ENCODE measurements at regions not wholly inside any gene's neighbourhood (a gene's known extent, or its start where the extent isn't known, plus 50 kb on each side); places are given as distances from the start of the nearest gene placed in this dataset.

DNA sequence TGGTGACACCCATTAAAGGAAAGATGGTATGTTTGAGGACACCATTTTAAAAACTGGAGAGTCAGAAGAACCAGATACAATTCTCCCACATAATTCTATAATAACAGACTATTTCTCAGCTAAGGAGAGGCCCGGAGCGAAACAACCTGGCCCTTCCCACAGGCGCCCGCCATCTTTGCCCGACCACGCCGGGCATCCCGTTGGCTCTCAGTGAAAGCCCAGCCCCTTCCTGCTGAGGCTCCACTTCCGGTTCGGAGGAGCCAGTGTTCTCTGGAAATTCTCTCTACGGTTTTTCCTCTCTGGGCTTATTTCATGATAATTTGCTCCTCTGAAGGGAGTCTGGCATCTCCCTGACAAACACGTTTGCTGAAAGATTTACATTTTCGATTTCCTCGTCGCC lies 175.7 kb downstream of the AXIN2 start:
- TF ChIP-seq, protein P1, sequence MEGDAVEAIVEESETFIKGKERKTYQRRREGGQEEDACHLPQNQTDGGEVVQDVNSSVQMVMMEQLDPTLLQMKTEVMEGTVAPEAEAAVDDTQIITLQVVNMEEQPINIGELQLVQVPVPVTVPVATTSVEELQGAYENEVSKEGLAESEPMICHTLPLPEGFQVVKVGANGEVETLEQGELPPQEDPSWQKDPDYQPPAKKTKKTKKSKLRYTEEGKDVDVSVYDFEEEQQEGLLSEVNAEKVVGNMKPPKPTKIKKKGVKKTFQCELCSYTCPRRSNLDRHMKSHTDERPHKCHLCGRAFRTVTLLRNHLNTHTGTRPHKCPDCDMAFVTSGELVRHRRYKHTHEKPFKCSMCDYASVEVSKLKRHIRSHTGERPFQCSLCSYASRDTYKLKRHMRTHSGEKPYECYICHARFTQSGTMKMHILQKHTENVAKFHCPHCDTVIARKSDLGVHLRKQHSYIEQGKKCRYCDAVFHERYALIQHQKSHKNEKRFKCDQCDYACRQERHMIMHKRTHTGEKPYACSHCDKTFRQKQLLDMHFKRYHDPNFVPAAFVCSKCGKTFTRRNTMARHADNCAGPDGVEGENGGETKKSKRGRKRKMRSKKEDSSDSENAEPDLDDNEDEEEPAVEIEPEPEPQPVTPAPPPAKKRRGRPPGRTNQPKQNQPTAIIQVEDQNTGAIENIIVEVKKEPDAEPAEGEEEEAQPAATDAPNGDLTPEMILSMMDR (conservative IDR thresholded peaks at IDR 0.05): no peak
- DNase-seq: no peak
- Histone ChIP-seq H3K9me3 (ENCODE audit: control insufficient read depth, low read length) (no peaks in the 10 kb centered on the region), H3K27ac (ENCODE audit: low read depth, low read length) (no peak overlapping the region), H3K9ac (ENCODE audit: extremely low read depth, low read length, poor library complexity, severe bottlenecking) (no peak overlapping the region), H3K36me3 (ENCODE audit: control insufficient read depth, insufficient read depth, low read length) (no peaks in the 10 kb centered on the region), H3K4me1 (ENCODE audit: control insufficient read depth, insufficient read depth, low read length) (no peaks in the 10 kb centered on the region), H3K27me3 (ENCODE audit: control insufficient read depth, insufficient read depth, low read length, poor library complexity, severe bottlenecking) (no peaks in the 10 kb centered on the region), H3K4me3 (ENCODE audit: low read length) (no peak overlapping the region)
- Mint-ChIP-seq H3K9me3 (no peaks in the 10 kb centered on the region), H3K27me3 (ENCODE audit: insufficient read depth) (no peaks in the 10 kb centered on the region), H3K4me3 (no peak overlapping the region), H3K4me1 (no peaks in the 10 kb centered on the region), H3K36me3 (ENCODE audit: low read depth) (no peaks in the 10 kb centered on the region), H3K27ac (no peak overlapping the region)
- WGBS, 2 experiments (ENCODE audit: insufficient coverage in 1 of 2, insufficient read length in 1 of 2): 95 to 97% methylated on average over 15 of the region's 15 CpGs

DNA sequence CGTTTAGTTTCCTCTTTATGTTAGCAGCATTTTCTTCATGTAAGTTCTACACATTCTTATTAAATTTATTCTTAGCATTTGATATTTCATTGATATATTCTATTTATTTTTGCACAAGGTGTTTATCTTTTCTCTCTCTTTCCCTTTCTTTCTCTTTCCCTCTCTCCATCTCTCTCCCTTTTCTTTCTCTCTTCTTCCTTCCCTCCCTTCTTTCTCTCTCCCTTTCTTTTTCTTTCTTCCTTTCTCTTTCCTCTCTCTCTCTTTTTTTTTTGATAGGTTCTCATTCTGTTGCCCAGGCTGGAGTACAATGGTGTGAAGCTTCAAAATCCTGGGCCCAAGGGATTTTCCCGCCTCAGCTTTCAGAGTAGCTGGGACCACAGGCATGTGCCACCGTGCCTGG lies 176.4 kb downstream of the AXIN2 start:
- WGBS, 2 experiments (ENCODE audit: insufficient coverage in 1 of 2, insufficient read length in 1 of 2): 89% methylated on average over 3 of the region's 3 CpGs; no CpG with 5 or more reads in 1 of the 2 experiments
- Mint-ChIP-seq H3K4me1 (no peaks in the 10 kb centered on the region), H3K27me3 (ENCODE audit: insufficient read depth) (no peaks in the 10 kb centered on the region), H3K4me3 (no peak overlapping the region), H3K27ac (no peak overlapping the region), H3K9me3 (no peaks in the 10 kb centered on the region), H3K36me3 (ENCODE audit: low read depth) (no peaks in the 10 kb centered on the region)
- Histone ChIP-seq H3K4me3 (ENCODE audit: low read length) (no peak overlapping the region), H3K4me1 (ENCODE audit: control insufficient read depth, insufficient read depth, low read length) (no peaks in the 10 kb centered on the region), H3K9me3 (ENCODE audit: control insufficient read depth, low read length) (no peaks in the 10 kb centered on the region), H3K9ac (ENCODE audit: extremely low read depth, low read length, poor library complexity, severe bottlenecking) (no peak overlapping the region), H3K27me3 (ENCODE audit: control insufficient read depth, insufficient read depth, low read length, poor library complexity, severe bottlenecking) (no peaks in the 10 kb centered on the region), H3K27ac (ENCODE audit: low read depth, low read length) (no peak overlapping the region), H3K36me3 (ENCODE audit: control insufficient read depth, insufficient read depth, low read length) (no peaks in the 10 kb centered on the region)
- TF ChIP-seq, protein P1 (conservative IDR thresholded peaks at IDR 0.05): no peak
- DNase-seq: no peak

DNA sequence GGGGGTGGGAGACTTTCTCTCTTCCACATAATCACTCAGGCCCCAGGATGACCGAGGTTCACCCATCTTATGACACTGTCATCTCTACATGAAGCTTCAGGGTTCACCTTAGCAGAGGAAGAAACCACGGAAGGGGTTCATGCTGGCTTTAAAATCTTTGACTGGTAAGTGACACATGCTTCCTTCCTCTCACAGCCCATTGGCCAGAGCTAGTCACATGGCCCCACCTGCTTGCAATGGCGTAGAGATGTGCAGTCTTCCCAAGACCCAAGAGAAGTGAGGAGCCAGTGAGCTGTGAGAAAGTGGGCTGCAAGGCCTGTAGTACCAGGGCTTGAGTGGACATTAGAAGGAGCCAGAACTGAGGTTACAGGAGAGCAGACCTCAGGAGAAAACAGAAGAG lies 180.3 kb downstream of the AXIN2 start:
- WGBS, 2 experiments (ENCODE audit: insufficient coverage in 1 of 2, insufficient read length in 1 of 2): 78% methylated on average over 3 of the region's 3 CpGs; no CpG with 5 or more reads in 1 of the 2 experiments
- Histone ChIP-seq H3K36me3 (ENCODE audit: control insufficient read depth, insufficient read depth, low read length) (no peaks in the 10 kb centered on the region), H3K27ac (ENCODE audit: low read depth, low read length) (no peak overlapping the region), H3K9me3 (ENCODE audit: control insufficient read depth, low read length) (no peaks in the 10 kb centered on the region), H3K4me1 (ENCODE audit: control insufficient read depth, insufficient read depth, low read length) (no peaks in the 10 kb centered on the region), H3K9ac (ENCODE audit: extremely low read depth, low read length, poor library complexity, severe bottlenecking) (no peak overlapping the region), H3K27me3 (ENCODE audit: control insufficient read depth, insufficient read depth, low read length, poor library complexity, severe bottlenecking) (no peaks in the 10 kb centered on the region), H3K4me3 (ENCODE audit: low read length) (no peak overlapping the region)
- DNase-seq: no peak
- Mint-ChIP-seq H3K4me3 (no peak overlapping the region), H3K4me1 (no peaks in the 10 kb centered on the region), H3K27me3 (ENCODE audit: insufficient read depth) (no peaks in the 10 kb centered on the region), H3K27ac (no peak overlapping the region), H3K36me3 (ENCODE audit: low read depth) (no peaks in the 10 kb centered on the region), H3K9me3 (no peaks in the 10 kb centered on the region)
- TF ChIP-seq, protein P1 (conservative IDR thresholded peaks at IDR 0.05): no peak

Measured in endodermal cell (in vitro differentiated cells).